Erythroblast (primary cell): ENCODE measurements at regions not wholly inside any gene's neighbourhood (a gene's known extent, or its start where the extent isn't known, plus 50 kb on each side); places are given as distances from the start of the nearest gene placed in this dataset.
"Not testable (repeated sequence)": the region's sequence is repeated elsewhere in the genome, so short reads cannot be mapped to it uniquely, and the experiment has no call there.

Source experiments
- DNase-seq, 2 experiments: peaks; one replicate each; lab custom pipeline; 2025; lab: John Stamatoyannopoulos, UW
- GATA1 ChIP-seq: IDR thresholded peaks from 2 replicates; pipeline ENCODE4 v1.6.1; 2011; ENCODE audit warnings: low read depth, mild to moderate bottlenecking, control low read depth, low read length, moderate library complexity
- POLR2A ChIP-seq: IDR thresholded peaks from 2 replicates; pipeline ENCODE4 v1.6.1; 2011; ENCODE audit warnings: mild to moderate bottlenecking, low read length

- no peak for DNase-seq
- TF ChIP-seq GATA1: no peak
- TF ChIP-seq POLR2A: no peak
Observed at GRCh38 chr17:83186751-83187421, 107.5 kb downstream of the METRNL start.

GRCh38 chr17:83187782-83188311 is 108.4 kb downstream of the METRNL start:
- no peak for DNase-seq
- TF ChIP-seq GATA1: no peak
- TF ChIP-seq POLR2A: no peak

- TF ChIP-seq POLR2A (no peak), GATA1 (no peak)
- no peak for DNase-seq
Observed at GRCh38 chr17:83189044-83190003, 109.9 kb downstream of the METRNL start.

GRCh38 chr17:83190004-83190385 is 110.6 kb downstream of the METRNL start:
- TF ChIP-seq POLR2A (no peak), GATA1 (no peak)
- no peak for DNase-seq

GRCh38 chr17:83190601-83191387 is 111.4 kb downstream of the METRNL start:
- TF ChIP-seq GATA1 (no peak), POLR2A (no peak)
- DNase-seq: no peak

- no peak for TF ChIP-seq POLR2A
- TF ChIP-seq GATA1: no peak
- no peak for DNase-seq
Observed at GRCh38 chr17:83191388-83192160, 112.2 kb downstream of the METRNL start.

GRCh38 chr17:83192161-83192788 is 112.9 kb downstream of the METRNL start:
- DNase-seq: no peak
- no peak for TF ChIP-seq GATA1
- TF ChIP-seq POLR2A: no peak

- not testable (repeated sequence) for DNase-seq
Observed at GRCh38 chr17:83192789-83193335, 113.5 kb downstream of the METRNL start.

GRCh38 chr17:83193336-83194185 is 114.2 kb downstream of the METRNL start:
- no peak for DNase-seq
- TF ChIP-seq GATA1 (no peak), POLR2A (no peak)

- no peak for TF ChIP-seq GATA1
Observed at GRCh38 chr17:83194186-83194561, 114.8 kb downstream of the METRNL start.

GRCh38 chr17:83194761-83195329 is 115.4 kb downstream of the METRNL start:
- DNase-seq: no peak
- TF ChIP-seq GATA1 (no peak), POLR2A (no peak)

More at GRCh38 chr17:83194186-83194561, 114.8 kb downstream of the METRNL start:
- no peak for DNase-seq
